Vagina (tissue), 2 donors: ENCODE measurements at regions not wholly inside any gene's neighbourhood (a gene's known extent, or its start where the extent isn't known, plus 50 kb on each side); places are given as distances from the start of the nearest gene placed in this dataset.
"Not testable (repeated sequence)": the region's sequence is repeated elsewhere in the genome, so short reads cannot be mapped to it uniquely, and the experiment has no call there.

Source experiments
- DNase-seq, 2 donors: peaks; one replicate each; pipeline ENCODE4 v3.0.0-alpha.2; 2017; ENCODE audit errors: extremely low spot score in 2 of 2
- H3K27ac ChIP-seq: fragments of 200-600 bp; sonication (generic); one replicate; pipeline ENCODE4 v1.5.1; 2019
- H3K27me3 ChIP-seq: fragments of 200-600 bp; sonication (generic); one replicate; pipeline ENCODE4 v1.5.1; 2019
- H3K36me3 ChIP-seq, 2 donors: fragments of 200-600 bp; sonication (generic); one replicate each; pipeline ENCODE4 v1.5.1; 2017 to 2019
- H3K4me1 ChIP-seq: fragments of 200-600 bp; sonication (generic); one replicate; pipeline ENCODE4 v1.5.1; 2019
- H3K4me3 ChIP-seq, 2 donors: fragments of 200-600 bp; sonication (generic); 1 replicate in 1 of 2; 2 replicates in 1 of 2; pipeline ENCODE4 v1.5.1; 2016 to 2019
- H3K9me3 ChIP-seq: fragments of 200-600 bp; sonication (generic); one replicate; pipeline ENCODE4 v1.5.1; 2019
- CTCF ChIP-seq, 3 experiments: fragments of 450-650 bp in 2 of 3; fragments of 200-600 bp in 1 of 3; sonication (generic) in 1 of 3; IDR thresholded peaks; one replicate each; pipeline ENCODE4 v1.5.1; 2017 to 2019; ENCODE audit warnings: antibody characterized with exemption in 3 of 3, mild to moderate bottlenecking in 2 of 3, moderate library complexity in 2 of 3
- POLR2A ChIP-seq, 2 donors: fragments of 450-650 bp; IDR thresholded peaks; one replicate each; pipeline ENCODE4 v1.6.1; 2017; ENCODE audit warnings: antibody characterized with exemption in 2 of 2, mild to moderate bottlenecking in 2 of 2, moderate library complexity in 2 of 2
- POLR2AphosphoS5 ChIP-seq, 2 donors: sonication (generic); formaldehyde crosslinking; IDR thresholded peaks; one replicate each; pipeline ENCODE4 v1.9.0; 2017; ENCODE audit warnings: antibody characterized with exemption in 2 of 2, mild to moderate bottlenecking in 2 of 2, low read depth in 1 of 2; ENCODE audit not compliant: insufficient read depth in 1 of 2
- intact Hi-C: fragments of 100-400 bp; cut with DNase I; formaldehyde crosslinking; loops from one replicate; pipeline ENCODE4 v1.15.1; 2023

GRCh38 chr6:27544612-27545260 is 71.8 kb upstream of the ZNF184 start:
- TF ChIP-seq POLR2AphosphoS5 (IDR thresholded peaks at IDR 0.05; ENCODE audit: insufficient read depth in 1 of 2, low read depth in 1 of 2) (no peak), POLR2A (IDR thresholded peaks at IDR 0.05) (no peak), CTCF (IDR thresholded peaks at IDR 0.05) (no peak)
- peaks cover 5% of the 10 kb centered on the region for H3K27me3 ChIP-seq
- intact Hi-C loops, result no loop called here
- no peak overlapping the region for H3K27ac ChIP-seq
- DNase-seq, result no peak
- H3K36me3 ChIP-seq, result no peaks in the 10 kb centered on the region
- peaks cover 14% of the 10 kb centered on the region for H3K4me1 ChIP-seq
- H3K4me3 ChIP-seq, result no peak overlapping the region
- H3K9me3 ChIP-seq, result no peaks in the 10 kb centered on the region

- H3K27ac ChIP-seq, H3K36me3 ChIP-seq, H3K27me3 ChIP-seq, intact Hi-C loops, H3K9me3 ChIP-seq, DNase-seq, H3K4me3 ChIP-seq: not testable (repeated sequence)
- H3K4me1 ChIP-seq, result peaks cover 14% of the 10 kb centered on the region
Measured at GRCh38 chr6:27544135-27544534, 71.2 kb upstream of the ZNF184 start.

- Histone ChIP-seq H3K36me3 (no peaks in the 10 kb centered on the region), H3K27ac (no peak overlapping the region), H3K4me3 (no peak overlapping the region), H3K27me3 (peaks cover 5% of the 10 kb centered on the region), H3K4me1 (peaks cover 14% of the 10 kb centered on the region), H3K9me3 (no peaks in the 10 kb centered on the region)
- intact Hi-C loops, result no loop called here
- no peak for DNase-seq
- TF ChIP-seq POLR2AphosphoS5 (IDR thresholded peaks at IDR 0.05; ENCODE audit: insufficient read depth in 1 of 2, low read depth in 1 of 2), result no peak
- TF ChIP-seq POLR2A (IDR thresholded peaks at IDR 0.05), result no peak
- TF ChIP-seq CTCF (IDR thresholded peaks at IDR 0.05), result no peak
Measured at GRCh38 chr6:27542485-27542884, 69.6 kb upstream of the ZNF184 start.

- H3K9me3 ChIP-seq, result no peaks in the 10 kb centered on the region
- H3K27me3 ChIP-seq, result peaks cover 5% of the 10 kb centered on the region
- intact Hi-C loops, result no loop called here
- TF ChIP-seq POLR2AphosphoS5 (IDR thresholded peaks at IDR 0.05; ENCODE audit: insufficient read depth in 1 of 2, low read depth in 1 of 2), result no peak
- no peaks in the 10 kb centered on the region for H3K36me3 ChIP-seq
- H3K4me1 ChIP-seq, result peaks cover 14% of the 10 kb centered on the region
- H3K27ac ChIP-seq, result no peak overlapping the region
- DNase-seq, result no peak
- H3K4me3 ChIP-seq, result no peak overlapping the region
Measured at GRCh38 chr6:27541933-27542297, 69.0 kb upstream of the ZNF184 start.

- H3K27ac ChIP-seq, result no peak overlapping the region
- H3K36me3 ChIP-seq, result no peaks in the 10 kb centered on the region
- TF ChIP-seq POLR2A (IDR thresholded peaks at IDR 0.05), result no peak
- no peak for TF ChIP-seq CTCF (IDR thresholded peaks at IDR 0.05)
- no peak for TF ChIP-seq POLR2AphosphoS5 (IDR thresholded peaks at IDR 0.05; ENCODE audit: insufficient read depth in 1 of 2, low read depth in 1 of 2)
- no peak for DNase-seq
- H3K9me3 ChIP-seq, result no peaks in the 10 kb centered on the region
- H3K4me1 ChIP-seq, result peaks cover 14% of the 10 kb centered on the region
- peaks cover 5% of the 10 kb centered on the region for H3K27me3 ChIP-seq
- H3K4me3 ChIP-seq, result no peak overlapping the region
- intact Hi-C loops, result no loop called here
Measured at GRCh38 chr6:27541212-27541932, 68.5 kb upstream of the ZNF184 start.

- no peaks in the 10 kb centered on the region for H3K9me3 ChIP-seq
- no peak for TF ChIP-seq CTCF (IDR thresholded peaks at IDR 0.05)
- TF ChIP-seq POLR2A (IDR thresholded peaks at IDR 0.05), result no peak
- no peak for TF ChIP-seq POLR2AphosphoS5 (IDR thresholded peaks at IDR 0.05; ENCODE audit: insufficient read depth in 1 of 2, low read depth in 1 of 2)
- no peak overlapping the region for H3K27ac ChIP-seq
- H3K4me1 ChIP-seq, result peaks cover 5% of the 10 kb centered on the region
- no peak overlapping the region for H3K4me3 ChIP-seq
- no peaks in the 10 kb centered on the region for H3K36me3 ChIP-seq
- DNase-seq, result no peak
- H3K27me3 ChIP-seq, result peaks cover 5% of the 10 kb centered on the region
- intact Hi-C loops, result no loop called here
Measured at GRCh38 chr6:27539551-27539950, 66.6 kb upstream of the ZNF184 start.
